Stimulated activated naive CD8-positive, alpha-beta T cell treated with anti-CD3 and anti-CD28 coated beads, Interleukin-15, Interleukin-2, amounts not matched to agents 100 ng/mL and 50 ng/mL, for 24 hours (primary cell): ENCODE measurements at regions not wholly inside any gene's neighbourhood (a gene's known extent, or its start where the extent isn't known, plus 50 kb on each side); places are given as distances from the start of the nearest gene placed in this dataset.

Experiments used
- H3K27ac Mint-ChIP-seq: one replicate; pipeline ENCODE4 v1.8.0; 2021; ENCODE audit warnings: mild to moderate bottlenecking, mixed read lengths
- H3K27me3 Mint-ChIP-seq: one replicate; pipeline ENCODE4 v1.8.0; 2021; ENCODE audit warnings: mixed read lengths
- H3K36me3 Mint-ChIP-seq: one replicate; pipeline ENCODE4 v1.8.0; 2021; ENCODE audit warnings: low read depth, mixed read lengths
- H3K4me1 Mint-ChIP-seq: one replicate; pipeline ENCODE4 v1.8.0; 2021; ENCODE audit warnings: low read depth, mixed read lengths
- H3K4me3 Mint-ChIP-seq: one replicate; pipeline ENCODE4 v1.8.0; 2021; ENCODE audit warnings: mild to moderate bottlenecking, mixed read lengths
- H3K9me3 Mint-ChIP-seq: one replicate; pipeline ENCODE4 v1.8.0; 2021; ENCODE audit warnings: mixed read lengths

DNA sequence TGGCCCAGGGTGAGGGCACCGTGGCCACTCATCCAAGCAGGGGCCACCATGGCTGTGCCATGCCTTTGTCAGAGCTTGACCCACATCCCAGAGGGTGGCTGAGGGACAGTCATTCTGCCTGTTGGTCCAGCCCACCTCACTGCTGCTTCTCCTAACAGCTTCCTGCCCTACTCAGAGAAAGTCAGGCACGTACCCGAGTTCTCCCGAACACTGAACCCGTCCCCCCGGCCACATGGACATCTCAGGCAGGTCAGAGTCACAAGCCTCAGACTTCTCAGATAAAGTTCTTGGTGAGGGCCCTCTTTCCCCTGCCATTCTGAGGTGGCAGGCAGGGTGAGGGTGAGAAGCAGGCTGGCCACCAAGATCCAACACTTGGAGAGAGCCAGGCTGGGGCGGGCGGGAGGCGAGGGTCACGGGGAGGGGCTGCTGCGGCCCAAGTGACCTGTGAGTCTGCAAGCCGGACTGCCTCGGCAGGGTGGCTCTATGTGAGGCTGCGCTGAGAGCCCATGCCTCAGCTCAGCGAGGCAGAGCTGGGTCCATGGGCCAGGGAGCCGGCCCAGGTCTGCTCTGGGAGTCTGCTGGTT lies 317.8 kb downstream of the TMEM121 start:
- Mint-ChIP-seq H3K4me1 (no peaks in the 10 kb centered on the region), H3K27me3 (no peaks in the 10 kb centered on the region), H3K4me3 (no peak overlapping the region), H3K27ac (no peak overlapping the region), H3K36me3 (no peaks in the 10 kb centered on the region), H3K9me3 (no peaks in the 10 kb centered on the region)

DNA sequence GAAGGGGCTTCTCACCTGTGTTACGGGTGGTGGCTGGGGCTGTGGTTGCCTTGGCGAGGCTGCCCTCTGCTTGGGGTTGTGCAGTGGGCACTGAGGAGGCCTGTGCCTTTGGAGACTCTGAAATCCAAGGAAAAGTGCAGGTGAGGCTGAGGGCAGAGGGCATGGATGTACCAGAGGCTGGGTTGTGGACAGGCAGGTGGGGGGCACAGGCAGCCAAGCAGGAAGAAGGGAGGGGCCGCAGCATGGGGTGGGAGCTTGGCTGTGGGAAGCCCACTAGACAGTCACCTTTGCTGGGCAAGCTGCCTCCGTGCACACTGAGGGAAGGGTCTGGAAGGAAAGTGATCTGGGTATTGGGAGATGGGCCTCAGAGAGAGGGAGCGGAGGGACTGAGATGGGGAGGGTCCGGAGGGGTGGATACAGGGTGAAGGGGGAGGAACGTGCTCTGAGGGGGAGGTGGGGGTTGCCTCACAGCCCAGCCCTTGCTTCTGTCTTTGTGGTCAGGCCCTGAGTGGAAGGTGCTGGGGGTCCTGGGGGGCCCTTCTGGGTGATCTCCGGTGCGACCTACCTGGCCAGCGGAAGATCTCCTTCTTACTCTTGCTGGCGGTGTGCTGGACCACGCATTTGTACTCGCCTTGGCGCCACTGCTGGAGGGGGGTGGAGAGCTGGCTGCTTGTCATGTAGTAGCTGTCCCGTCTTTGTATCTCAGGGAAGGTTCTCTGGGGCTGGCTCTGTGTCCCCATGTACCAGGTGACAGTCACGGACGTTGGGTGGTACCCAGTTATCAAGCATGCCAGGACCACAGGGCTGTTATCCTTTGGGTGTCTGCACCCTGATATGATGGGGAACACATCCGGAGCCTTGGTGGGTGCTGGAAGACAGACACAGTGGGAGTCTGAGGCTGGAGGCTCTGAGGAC lies 318.7 kb downstream of the TMEM121 start:
- H3K27me3 Mint-ChIP-seq: no peaks in the 10 kb centered on the region
- H3K9me3 Mint-ChIP-seq: no peaks in the 10 kb centered on the region

DNA sequence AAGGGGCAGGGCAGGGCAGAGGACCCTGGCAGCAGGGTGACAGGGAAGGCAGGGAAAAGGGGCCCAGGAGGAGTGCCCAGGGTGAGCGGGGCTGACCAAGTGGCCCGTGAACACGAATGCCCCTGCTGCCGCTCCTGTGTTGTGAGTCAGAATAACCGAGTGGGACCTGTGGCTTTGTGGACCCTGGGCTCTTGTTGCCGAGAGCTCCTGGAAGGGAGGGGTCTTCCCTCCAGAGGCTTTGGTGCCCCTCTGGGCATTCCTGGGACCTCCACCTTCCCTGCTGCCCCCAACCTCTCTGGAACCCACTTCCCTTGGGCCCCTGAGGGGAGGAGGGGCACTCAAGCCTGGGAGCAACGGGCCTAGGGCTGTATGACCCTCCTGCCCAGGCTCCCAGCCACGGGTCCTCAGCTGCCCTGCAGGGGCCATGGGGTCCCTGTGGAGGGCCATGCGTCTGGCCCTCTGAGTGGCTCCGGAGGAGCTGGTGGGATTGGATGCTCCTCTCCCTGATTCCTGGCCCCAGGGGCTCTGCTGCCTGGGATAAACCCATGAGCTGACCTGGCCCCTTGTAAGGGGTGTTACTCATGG lies 319.4 kb downstream of the TMEM121 start:
- no peaks in the 10 kb centered on the region for H3K36me3 Mint-ChIP-seq
- no peak overlapping the region for H3K27ac Mint-ChIP-seq
- no peak overlapping the region for H3K4me3 Mint-ChIP-seq
- H3K9me3 Mint-ChIP-seq: no peaks in the 10 kb centered on the region
- no peaks in the 10 kb centered on the region for H3K27me3 Mint-ChIP-seq
- no peaks in the 10 kb centered on the region for H3K4me1 Mint-ChIP-seq

More for the DNA sequence above, 318.7 kb downstream of the TMEM121 start:
- H3K4me1 Mint-ChIP-seq: no peaks in the 10 kb centered on the region
- H3K36me3 Mint-ChIP-seq: no peaks in the 10 kb centered on the region
- H3K4me3 Mint-ChIP-seq: no peak overlapping the region
- H3K27ac Mint-ChIP-seq: no peak overlapping the region

- H3K27ac Mint-ChIP-seq: no peak overlapping the region
- no peak overlapping the region for H3K4me3 Mint-ChIP-seq
Observed at GRCh38 chr14:105846312-105846711, 319.9 kb downstream of the TMEM121 start.

DNA sequence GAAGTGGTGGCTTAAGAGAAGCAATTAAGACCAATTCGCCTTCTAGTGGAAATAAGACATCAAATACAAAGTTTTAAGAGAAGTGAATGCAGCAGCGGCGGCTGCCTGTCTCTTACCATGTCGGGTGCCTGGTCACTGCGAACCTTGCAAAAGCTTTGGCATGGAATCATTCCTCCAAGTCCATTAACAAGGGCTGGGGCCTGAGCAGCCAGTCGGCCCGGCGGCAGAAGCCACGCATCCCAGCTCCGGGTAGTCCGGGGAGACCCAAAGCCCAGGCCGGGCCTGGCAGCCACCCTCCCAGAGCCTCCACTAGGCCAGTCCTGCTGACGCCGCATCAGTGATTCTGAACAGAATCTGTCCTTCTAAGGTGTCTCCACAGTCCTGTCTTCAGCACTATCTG lies 321.0 kb downstream of the TMEM121 start:
- no peaks in the 10 kb centered on the region for H3K36me3 Mint-ChIP-seq
- H3K4me3 Mint-ChIP-seq: no peak overlapping the region
- no peaks in the 10 kb centered on the region for H3K9me3 Mint-ChIP-seq
- H3K27me3 Mint-ChIP-seq: no peaks in the 10 kb centered on the region
- H3K27ac Mint-ChIP-seq: no peak overlapping the region
- no peaks in the 10 kb centered on the region for H3K4me1 Mint-ChIP-seq

More at GRCh38 chr14:105846312-105846711, 319.9 kb downstream of the TMEM121 start:
- Mint-ChIP-seq H3K4me1 (no peaks in the 10 kb centered on the region), H3K36me3 (no peaks in the 10 kb centered on the region), H3K9me3 (no peaks in the 10 kb centered on the region), H3K27me3 (no peaks in the 10 kb centered on the region)

GRCh38 chr14:105848570-105848969 lies 322.2 kb downstream of the TMEM121 start:
- Mint-ChIP-seq H3K36me3 (peaks cover 2% of the 10 kb centered on the region), H3K27ac (no peak overlapping the region), H3K27me3 (no peaks in the 10 kb centered on the region), H3K4me3 (no peak overlapping the region), H3K9me3 (no peaks in the 10 kb centered on the region), H3K4me1 (peaks cover 2% of the 10 kb centered on the region)

DNA sequence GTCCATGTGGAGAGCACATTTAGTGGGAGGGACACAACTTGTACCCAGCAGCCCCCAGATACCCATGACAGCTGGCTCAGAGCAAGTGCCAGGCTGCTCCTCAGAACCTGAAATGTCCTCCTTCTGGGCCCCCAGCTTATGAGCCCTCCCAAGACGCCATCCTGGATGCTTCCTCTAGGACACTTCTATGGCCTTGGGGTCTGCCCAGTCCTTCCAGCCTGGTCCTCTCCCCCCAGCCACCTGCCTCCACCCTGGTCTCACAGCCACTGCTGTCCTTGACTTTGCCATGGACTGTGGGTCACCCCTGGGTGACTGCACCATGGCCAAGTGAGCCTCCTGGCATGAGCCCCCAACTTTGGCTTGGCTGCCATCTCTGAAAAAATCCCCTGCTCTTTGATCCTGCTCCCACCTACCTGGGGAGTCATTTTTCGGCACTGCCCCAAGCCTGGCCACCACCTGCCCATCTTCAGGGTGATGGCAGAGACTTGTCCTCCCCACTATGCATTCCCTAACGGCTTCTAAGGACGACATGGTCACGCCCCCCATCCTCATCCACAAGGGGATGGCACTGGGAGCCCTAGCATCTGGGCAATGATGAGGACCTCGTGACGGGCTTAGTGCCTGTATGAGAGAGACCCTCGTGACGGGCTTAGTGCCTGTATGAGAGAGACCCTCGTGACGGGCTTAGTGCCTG lies 323.7 kb downstream of the TMEM121 start:
- H3K27me3 Mint-ChIP-seq: no peaks in the 10 kb centered on the region
- no peaks in the 10 kb centered on the region for H3K9me3 Mint-ChIP-seq
- no peak overlapping the region for H3K4me3 Mint-ChIP-seq
- peaks cover 9% of the 10 kb centered on the region for H3K36me3 Mint-ChIP-seq
- H3K4me1 Mint-ChIP-seq: peaks cover 7% of the 10 kb centered on the region
- no peak overlapping the region for H3K27ac Mint-ChIP-seq

- peaks cover 13% of the 10 kb centered on the region for H3K36me3 Mint-ChIP-seq
- no peak overlapping the region for H3K4me3 Mint-ChIP-seq
- no peak overlapping the region for H3K27ac Mint-ChIP-seq
- H3K4me1 Mint-ChIP-seq: peaks cover 11% of the 10 kb centered on the region
- H3K27me3 Mint-ChIP-seq: no peaks in the 10 kb centered on the region
- no peaks in the 10 kb centered on the region for H3K9me3 Mint-ChIP-seq
Observed at GRCh38 chr14:105850853-105851581, 324.6 kb downstream of the TMEM121 start.

GRCh38 chr14:105851716-105852377 lies 325.5 kb downstream of the TMEM121 start:
- Mint-ChIP-seq H3K27me3 (no peaks in the 10 kb centered on the region), H3K36me3 (peaks cover 13% of the 10 kb centered on the region), H3K4me1 (peaks cover 11% of the 10 kb centered on the region), H3K4me3 (no peak overlapping the region), H3K27ac (no peak overlapping the region), H3K9me3 (no peaks in the 10 kb centered on the region)

- Mint-ChIP-seq H3K4me3 (no peak overlapping the region), H3K27me3 (no peaks in the 10 kb centered on the region), H3K27ac (no peak overlapping the region), H3K9me3 (no peaks in the 10 kb centered on the region), H3K4me1 (peaks cover 11% of the 10 kb centered on the region), H3K36me3 (peaks cover 13% of the 10 kb centered on the region)
Observed at GRCh38 chr14:105852378-105853088, 326.1 kb downstream of the TMEM121 start.

GRCh38 chr14:105853089-105853906 lies 326.9 kb downstream of the TMEM121 start:
- no peak overlapping the region for H3K27ac Mint-ChIP-seq
- H3K9me3 Mint-ChIP-seq: no peaks in the 10 kb centered on the region
- H3K27me3 Mint-ChIP-seq: no peaks in the 10 kb centered on the region
- H3K4me3 Mint-ChIP-seq: no peak overlapping the region
- H3K4me1 Mint-ChIP-seq: peaks cover 11% of the 10 kb centered on the region
- H3K36me3 Mint-ChIP-seq: peaks cover 13% of the 10 kb centered on the region

- peaks cover 11% of the 10 kb centered on the region for H3K4me1 Mint-ChIP-seq
- H3K9me3 Mint-ChIP-seq: no peaks in the 10 kb centered on the region
- peaks cover 13% of the 10 kb centered on the region for H3K36me3 Mint-ChIP-seq
- no peak overlapping the region for H3K27ac Mint-ChIP-seq
- no peaks in the 10 kb centered on the region for H3K27me3 Mint-ChIP-seq
- H3K4me3 Mint-ChIP-seq: no peak overlapping the region
Observed at GRCh38 chr14:105853907-105854599, 327.7 kb downstream of the TMEM121 start.
